ENCODE measurements at regions not wholly inside any gene's neighbourhood (a gene's known extent, or its start where the extent isn't known, plus 50 kb on each side); places are given as distances from the start of the nearest gene placed in this dataset.

GRCh38 chr13:22929381-22930126, 251.2 kb upstream of the SGCG start:
- no peak for TF ChIP-seq CTCF (conservative IDR thresholded peaks at IDR 0.05; ENCODE audit: low read depth in 2 of 2)
- TF ChIP-seq POLR2AphosphoS5 (IDR thresholded peaks at IDR 0.05; ENCODE audit: low read depth) = no peak
- TF ChIP-seq EZH2phosphoT487 (IDR thresholded peaks at IDR 0.05; ENCODE audit: unreplicated experiment) = no peak
- TF ChIP-seq ETS1 (IDR thresholded peaks at IDR 0.05) = no peak
- TF ChIP-seq CREB1 (CRISPR knock-in tag; IDR thresholded peaks at IDR 0.05; ENCODE audit: low read depth) = no peak
- TF ChIP-seq JUNB (IDR thresholded peaks at IDR 0.05; ENCODE audit: unreplicated experiment) = no peak
- TF ChIP-seq EZH2 (IDR thresholded peaks at IDR 0.05; ENCODE audit: low read depth, unreplicated experiment) = no peak

Data from GM23338 (cell line).